H1 (cell line): ENCODE measurements at regions not wholly inside any gene's neighbourhood (a gene's known extent, or its start where the extent isn't known, plus 50 kb on each side); places are given as distances from the start of the nearest gene placed in this dataset.

Source experiments
- CEBPB ChIP-seq: IDR thresholded peaks from 2 replicates; pipeline ENCODE4 v1.6.1; 2012; ENCODE audit warnings: low read depth, low read length
- JUN ChIP-seq: IDR thresholded peaks from 2 replicates; pipeline ENCODE4 v1.6.1; 2011; ENCODE audit warnings: low read depth, mild to moderate bottlenecking, improper control_type of control experiment, low read length
- NRF1 ChIP-seq: IDR thresholded peaks from 2 replicates; pipeline ENCODE4 v1.6.1; 2011; ENCODE audit warnings: mild to moderate bottlenecking, low read depth, low read length, improper control_type of control experiment
- POLR2AphosphoS5 ChIP-seq: IDR thresholded peaks from 2 replicates; pipeline ENCODE4 v1.6.1; 2011; ENCODE audit warnings: low read depth, low read length
- SIN3A ChIP-seq, 2 experiments: IDR thresholded peaks in 1 of 2; conservative IDR thresholded peaks in 1 of 2; 2 replicates each; pipeline ENCODE4 v1.6.1; 2011 to 2012; ENCODE audit warnings: low read length in 2 of 2, improper control_type of control experiment in 1 of 2, low read depth in 1 of 2, mild to moderate bottlenecking in 1 of 2
- SP1 ChIP-seq: IDR thresholded peaks from 2 replicates; pipeline ENCODE4 v1.6.1; 2011; ENCODE audit warnings: low read depth, low read length
- SUZ12 ChIP-seq: fragments of 200-600 bp; sonication (generic); IDR thresholded peaks from 2 replicates; pipeline ENCODE4 v1.6.1; 2012; ENCODE audit warnings: mild to moderate bottlenecking, inconsistent platforms, low read length, moderate library complexity, mixed read lengths
- TF ChIP-seq, protein P1 (sequence below), 3 experiments: IDR thresholded peaks; 1 replicate in 2 of 3; 2 replicates in 1 of 3; pipeline versions ENCODE4 v1.5.1 to v1.6.1; 2011; ENCODE audit warnings: low read length in 3 of 3, mild to moderate bottlenecking in 3 of 3, inconsistent platforms in 2 of 3, low read depth in 1 of 3, moderate library complexity in 1 of 3; ENCODE audit not compliant: insufficient read depth in 1 of 3; ENCODE audit errors: control extremely low read depth in 1 of 3
- TF ChIP-seq, protein P2 (sequence below): IDR thresholded peaks from 2 replicates; pipeline ENCODE4 v1.6.1; 2012; ENCODE audit warnings: inconsistent platforms
- TF ChIP-seq, protein P3 (sequence below): IDR thresholded peaks from 2 replicates; pipeline ENCODE4 v1.6.1; 2011; ENCODE audit warnings: low read depth, mild to moderate bottlenecking, low read length; ENCODE audit not compliant: insufficient read depth

DNA sequence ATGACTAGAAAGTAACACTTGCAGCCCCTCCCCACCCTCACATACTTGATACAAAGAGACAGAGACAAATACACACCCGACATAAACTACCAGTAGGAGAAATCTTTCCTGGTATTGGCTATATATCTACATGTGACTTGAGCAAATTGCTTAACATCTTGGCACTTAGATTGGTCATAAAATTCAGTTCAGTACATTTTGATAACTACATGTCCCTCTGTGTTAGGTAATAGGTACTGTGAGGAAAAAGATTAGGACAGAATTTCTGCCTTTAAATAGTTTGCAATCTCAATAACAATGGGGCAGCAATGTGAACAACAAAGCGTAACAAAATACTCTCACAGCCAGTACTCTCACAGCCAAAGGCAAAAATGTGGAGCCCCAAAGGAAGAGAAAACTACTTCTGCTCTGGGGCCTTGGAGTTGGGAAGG, 670.0 kb upstream of the ACVR2A start:
- no peak for TF ChIP-seq POLR2AphosphoS5
- 0 out of 2 replicates have a peak, but pooled peaks have one; percentile 51 for TF ChIP-seq CEBPB
- no peak for TF ChIP-seq NRF1
- TF ChIP-seq, protein P1, sequence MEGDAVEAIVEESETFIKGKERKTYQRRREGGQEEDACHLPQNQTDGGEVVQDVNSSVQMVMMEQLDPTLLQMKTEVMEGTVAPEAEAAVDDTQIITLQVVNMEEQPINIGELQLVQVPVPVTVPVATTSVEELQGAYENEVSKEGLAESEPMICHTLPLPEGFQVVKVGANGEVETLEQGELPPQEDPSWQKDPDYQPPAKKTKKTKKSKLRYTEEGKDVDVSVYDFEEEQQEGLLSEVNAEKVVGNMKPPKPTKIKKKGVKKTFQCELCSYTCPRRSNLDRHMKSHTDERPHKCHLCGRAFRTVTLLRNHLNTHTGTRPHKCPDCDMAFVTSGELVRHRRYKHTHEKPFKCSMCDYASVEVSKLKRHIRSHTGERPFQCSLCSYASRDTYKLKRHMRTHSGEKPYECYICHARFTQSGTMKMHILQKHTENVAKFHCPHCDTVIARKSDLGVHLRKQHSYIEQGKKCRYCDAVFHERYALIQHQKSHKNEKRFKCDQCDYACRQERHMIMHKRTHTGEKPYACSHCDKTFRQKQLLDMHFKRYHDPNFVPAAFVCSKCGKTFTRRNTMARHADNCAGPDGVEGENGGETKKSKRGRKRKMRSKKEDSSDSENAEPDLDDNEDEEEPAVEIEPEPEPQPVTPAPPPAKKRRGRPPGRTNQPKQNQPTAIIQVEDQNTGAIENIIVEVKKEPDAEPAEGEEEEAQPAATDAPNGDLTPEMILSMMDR (IDR thresholded peaks at IDR 0.05; ENCODE audit: control extremely low read depth in 1 of 3, insufficient read depth in 1 of 3, low read depth in 1 of 3, low read length in 3 of 3): no peak
- TF ChIP-seq JUN: no peak
- TF ChIP-seq SUZ12: no peak
- TF ChIP-seq SIN3A (conservative IDR thresholded peaks at IDR 0.05 in 1 of 2, IDR thresholded peaks at IDR 0.05 in 1 of 2; ENCODE audit: low read depth in 1 of 2, low read length in 2 of 2): no peak
- TF ChIP-seq, protein P2, sequence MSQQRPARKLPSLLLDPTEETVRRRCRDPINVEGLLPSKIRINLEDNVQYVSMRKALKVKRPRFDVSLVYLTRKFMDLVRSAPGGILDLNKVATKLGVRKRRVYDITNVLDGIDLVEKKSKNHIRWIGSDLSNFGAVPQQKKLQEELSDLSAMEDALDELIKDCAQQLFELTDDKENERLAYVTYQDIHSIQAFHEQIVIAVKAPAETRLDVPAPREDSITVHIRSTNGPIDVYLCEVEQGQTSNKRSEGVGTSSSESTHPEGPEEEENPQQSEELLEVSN: no peak
- TF ChIP-seq, protein P3, sequence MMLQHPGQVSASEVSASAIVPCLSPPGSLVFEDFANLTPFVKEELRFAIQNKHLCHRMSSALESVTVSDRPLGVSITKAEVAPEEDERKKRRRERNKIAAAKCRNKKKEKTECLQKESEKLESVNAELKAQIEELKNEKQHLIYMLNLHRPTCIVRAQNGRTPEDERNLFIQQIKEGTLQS: no peak
- TF ChIP-seq SP1: peak; percentile 75
